ENCODE measurements at regions not wholly inside any gene's neighbourhood (a gene's known extent, or its start where the extent isn't known, plus 50 kb on each side); places are given as distances from the start of the nearest gene placed in this dataset.

- Histone ChIP-seq H3K79me1 (ENCODE audit: low read depth, low read length) (no peaks in the 10 kb centered on the region), H2BK15ac (ENCODE audit: low read length) (no peak overlapping the region), H2BK20ac (ENCODE audit: low read length) (no peak overlapping the region), H3K4me3 (ENCODE audit: extremely low read depth in 1 of 4, insufficient read depth in 2 of 4, low read depth in 3 of 4, low read length in 4 of 4) (no peak overlapping the region), H3K27me3 (replicated peaks in 1 of 4; ENCODE audit: control insufficient read depth in 3 of 4, extremely low read depth in 1 of 4, insufficient read depth in 3 of 4, low read length in 3 of 4) (no peaks in the 10 kb centered on the region), H4K91ac (replicated peaks; ENCODE audit: insufficient read length, low read length) (no peak overlapping the region), H3K4me2 (ENCODE audit: insufficient read depth in 1 of 2, low read depth in 2 of 2, low read length in 2 of 2) (no peak overlapping the region), H2BK12ac (ENCODE audit: low read depth, low read length) (no peak overlapping the region), H3K23ac (ENCODE audit: insufficient read length) (no peak overlapping the region), H3K4me1 (replicated peaks in 1 of 4; ENCODE audit: control insufficient read depth in 3 of 4, insufficient read depth in 4 of 4, low read length in 3 of 4) (peaks cover 0 to 2% (median 0%) of the 10 kb centered on the region in 4 experiments; a peak in 1 of 7 replicates), H3K14ac (ENCODE audit: insufficient read length) (no peak overlapping the region), H3K18ac (ENCODE audit: extremely low read depth, low read length) (no peak overlapping the region), H4K5ac (ENCODE audit: insufficient read length, low read depth, low read length) (no peak overlapping the region), H2AFZ (ENCODE audit: low read length) (no peak overlapping the region), H3K79me2 (ENCODE audit: control insufficient read depth in 1 of 2, insufficient read depth in 2 of 2, low read length in 2 of 2) (no peaks in the 10 kb centered on the region), H3K27ac (ENCODE audit: low read depth, low read length) (no peak overlapping the region), H3K9ac (replicated peaks in 1 of 4; ENCODE audit: extremely low read depth in 1 of 4, low read depth in 3 of 4, low read length in 3 of 4) (no peak overlapping the region), H3K9me3 (ENCODE audit: insufficient read depth in 2 of 2, low read depth in 1 of 2, low read length in 1 of 2) (peaks cover 0 to 6% of the 10 kb centered on the region in 2 experiments; a peak in 2 of 4 replicates), H2BK120ac (replicated peaks; ENCODE audit: low read depth, low read length) (no peak overlapping the region), H4K20me1 (replicated peaks in 1 of 2; ENCODE audit: control insufficient read depth in 1 of 2, insufficient read depth in 2 of 2, low read length in 2 of 2) (no peaks in the 10 kb centered on the region), H2BK5ac (ENCODE audit: low read depth, low read length) (no peak overlapping the region), H3K56ac (replicated peaks; ENCODE audit: insufficient read length, low read depth, low read length) (no peak overlapping the region), H3K4ac (replicated peaks; ENCODE audit: insufficient read length, low read depth, low read length) (no peak overlapping the region), H3K23me2 (ENCODE audit: low read depth, low read length) (no peaks in the 10 kb centered on the region), H2AK5ac (ENCODE audit: low read depth, low read length) (no peak overlapping the region), H4K8ac (ENCODE audit: extremely low read depth, insufficient read depth, low read length) (no peak overlapping the region), H3K36me3 (ENCODE audit: control insufficient read depth in 2 of 4, insufficient read depth in 4 of 4, low read length in 3 of 4) (no peaks in the 10 kb centered on the region; a peak in 1 of 8 replicates)
- no peak for DNase-seq (ENCODE audit: low read depth in 1 of 2, low spot score in 2 of 2)
- CTCF ChIA-PET (ENCODE audit: partially characterized antibody) = no interaction called here
- 94% methylated on average over 1 of the region's 1 CpG; no CpG with 5 or more reads in 1 of the 2 experiments for WGBS, 2 experiments (ENCODE audit: extremely low coverage in 1 of 2, insufficient coverage in 1 of 2, insufficient read length in 1 of 2, insufficient replicate concordance in 2 of 2, low coverage in 1 of 2, low lambda C conversion rate in 2 of 2, missing lambda C conversion rate in 1 of 2)
- POLR2A ChIA-PET (ENCODE audit: partially characterized antibody) = no interaction called here
- no peak for FAIRE-seq
- TF ChIP-seq KDM1A (IDR thresholded peaks at IDR 0.05; ENCODE audit: borderline replicate concordance, low read length) (no peak), SIRT6 (IDR thresholded peaks at IDR 0.05; ENCODE audit: low read length) (no peak), CBX5 (IDR thresholded peaks at IDR 0.05; ENCODE audit: low read depth, low read length) (no peak), YY1 (IDR thresholded peaks at IDR 0.05; ENCODE audit: low read depth, low read length) (no peak), RNF2 (IDR thresholded peaks at IDR 0.05; ENCODE audit: borderline replicate concordance, low read depth, low read length, missing control alignments, poor library complexity, severe bottlenecking) (no peak), RAD21 (IDR thresholded peaks at IDR 0.05 in 1 of 2, conservative IDR thresholded peaks at IDR 0.05 in 1 of 2; ENCODE audit: low read depth in 2 of 2, low read length in 2 of 2) (no peak), JUN (IDR thresholded peaks at IDR 0.05; ENCODE audit: low read depth, low read length) (no peak), MAX (IDR thresholded peaks at IDR 0.05) (no peak), SIX5 (IDR thresholded peaks at IDR 0.05; ENCODE audit: low read depth, low read length) (no peak), SP2 (IDR thresholded peaks at IDR 0.05; ENCODE audit: low read length) (no peak), ATF3 (IDR thresholded peaks at IDR 0.05; ENCODE audit: insufficient read depth, low read depth, low read length) (no peak), NANOG (IDR thresholded peaks at IDR 0.05; ENCODE audit: insufficient read depth, low read depth, low read length, poor library complexity, severe bottlenecking) (no peak), GABPA (IDR thresholded peaks at IDR 0.05; ENCODE audit: borderline replicate concordance, insufficient read depth, low read length) (no peak), POLR2A (IDR thresholded peaks at IDR 0.05; ENCODE audit: control extremely low read depth in 1 of 2, low read depth in 2 of 2, low read length in 2 of 2) (no peak)
Observed at GRCh38 chr16:25587783-25588182, 104.0 kb upstream of the HS3ST4 start.

All from H1 (cell line).